ENCODE measurements at regions not wholly inside any gene's neighbourhood (a gene's known extent, or its start where the extent isn't known, plus 50 kb on each side); places are given as distances from the start of the nearest gene placed in this dataset.

DNA sequence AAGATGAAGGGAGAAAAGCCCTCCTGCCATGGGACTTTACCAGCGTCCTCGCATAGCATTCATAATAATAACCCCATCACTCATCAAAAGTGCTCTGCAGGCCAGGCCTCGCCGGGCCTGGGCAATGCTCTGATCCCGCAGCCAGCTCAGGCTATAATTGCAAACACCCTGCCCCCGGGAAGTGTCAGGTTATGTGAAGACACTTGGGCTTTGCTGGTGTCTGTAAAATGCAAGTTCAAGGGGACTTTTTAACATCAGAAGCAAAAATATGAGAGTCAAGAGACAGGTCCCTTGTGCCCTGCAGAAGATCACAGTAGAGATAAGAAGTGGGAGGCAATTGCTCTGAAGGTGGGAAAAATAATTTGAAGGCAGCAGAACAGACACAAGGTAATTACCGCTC lies 381.0 kb downstream of the MAFB start:
- TF ChIP-seq ZNF23 (tag by site-specific recombination; IDR thresholded peaks at IDR 0.05; ENCODE audit: borderline replicate concordance) = no peak
- TF ChIP-seq YY1 (tag by site-specific recombination; IDR thresholded peaks at IDR 0.05) = no peak
- TF ChIP-seq TCF7L2 (IDR thresholded peaks at IDR 0.05; ENCODE audit: borderline replicate concordance, low read depth, low read length) = no peak
- TF ChIP-seq, protein P1, sequence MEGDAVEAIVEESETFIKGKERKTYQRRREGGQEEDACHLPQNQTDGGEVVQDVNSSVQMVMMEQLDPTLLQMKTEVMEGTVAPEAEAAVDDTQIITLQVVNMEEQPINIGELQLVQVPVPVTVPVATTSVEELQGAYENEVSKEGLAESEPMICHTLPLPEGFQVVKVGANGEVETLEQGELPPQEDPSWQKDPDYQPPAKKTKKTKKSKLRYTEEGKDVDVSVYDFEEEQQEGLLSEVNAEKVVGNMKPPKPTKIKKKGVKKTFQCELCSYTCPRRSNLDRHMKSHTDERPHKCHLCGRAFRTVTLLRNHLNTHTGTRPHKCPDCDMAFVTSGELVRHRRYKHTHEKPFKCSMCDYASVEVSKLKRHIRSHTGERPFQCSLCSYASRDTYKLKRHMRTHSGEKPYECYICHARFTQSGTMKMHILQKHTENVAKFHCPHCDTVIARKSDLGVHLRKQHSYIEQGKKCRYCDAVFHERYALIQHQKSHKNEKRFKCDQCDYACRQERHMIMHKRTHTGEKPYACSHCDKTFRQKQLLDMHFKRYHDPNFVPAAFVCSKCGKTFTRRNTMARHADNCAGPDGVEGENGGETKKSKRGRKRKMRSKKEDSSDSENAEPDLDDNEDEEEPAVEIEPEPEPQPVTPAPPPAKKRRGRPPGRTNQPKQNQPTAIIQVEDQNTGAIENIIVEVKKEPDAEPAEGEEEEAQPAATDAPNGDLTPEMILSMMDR (tag by site-specific recombination; IDR thresholded peaks at IDR 0.05) = no peak
- TF ChIP-seq, protein P2, sequence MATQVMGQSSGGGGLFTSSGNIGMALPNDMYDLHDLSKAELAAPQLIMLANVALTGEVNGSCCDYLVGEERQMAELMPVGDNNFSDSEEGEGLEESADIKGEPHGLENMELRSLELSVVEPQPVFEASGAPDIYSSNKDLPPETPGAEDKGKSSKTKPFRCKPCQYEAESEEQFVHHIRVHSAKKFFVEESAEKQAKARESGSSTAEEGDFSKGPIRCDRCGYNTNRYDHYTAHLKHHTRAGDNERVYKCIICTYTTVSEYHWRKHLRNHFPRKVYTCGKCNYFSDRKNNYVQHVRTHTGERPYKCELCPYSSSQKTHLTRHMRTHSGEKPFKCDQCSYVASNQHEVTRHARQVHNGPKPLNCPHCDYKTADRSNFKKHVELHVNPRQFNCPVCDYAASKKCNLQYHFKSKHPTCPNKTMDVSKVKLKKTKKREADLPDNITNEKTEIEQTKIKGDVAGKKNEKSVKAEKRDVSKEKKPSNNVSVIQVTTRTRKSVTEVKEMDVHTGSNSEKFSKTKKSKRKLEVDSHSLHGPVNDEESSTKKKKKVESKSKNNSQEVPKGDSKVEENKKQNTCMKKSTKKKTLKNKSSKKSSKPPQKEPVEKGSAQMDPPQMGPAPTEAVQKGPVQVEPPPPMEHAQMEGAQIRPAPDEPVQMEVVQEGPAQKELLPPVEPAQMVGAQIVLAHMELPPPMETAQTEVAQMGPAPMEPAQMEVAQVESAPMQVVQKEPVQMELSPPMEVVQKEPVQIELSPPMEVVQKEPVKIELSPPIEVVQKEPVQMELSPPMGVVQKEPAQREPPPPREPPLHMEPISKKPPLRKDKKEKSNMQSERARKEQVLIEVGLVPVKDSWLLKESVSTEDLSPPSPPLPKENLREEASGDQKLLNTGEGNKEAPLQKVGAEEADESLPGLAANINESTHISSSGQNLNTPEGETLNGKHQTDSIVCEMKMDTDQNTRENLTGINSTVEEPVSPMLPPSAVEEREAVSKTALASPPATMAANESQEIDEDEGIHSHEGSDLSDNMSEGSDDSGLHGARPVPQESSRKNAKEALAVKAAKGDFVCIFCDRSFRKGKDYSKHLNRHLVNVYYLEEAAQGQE (tag by site-specific recombination; IDR thresholded peaks at IDR 0.05) = no peak
- TF ChIP-seq, protein P3, sequence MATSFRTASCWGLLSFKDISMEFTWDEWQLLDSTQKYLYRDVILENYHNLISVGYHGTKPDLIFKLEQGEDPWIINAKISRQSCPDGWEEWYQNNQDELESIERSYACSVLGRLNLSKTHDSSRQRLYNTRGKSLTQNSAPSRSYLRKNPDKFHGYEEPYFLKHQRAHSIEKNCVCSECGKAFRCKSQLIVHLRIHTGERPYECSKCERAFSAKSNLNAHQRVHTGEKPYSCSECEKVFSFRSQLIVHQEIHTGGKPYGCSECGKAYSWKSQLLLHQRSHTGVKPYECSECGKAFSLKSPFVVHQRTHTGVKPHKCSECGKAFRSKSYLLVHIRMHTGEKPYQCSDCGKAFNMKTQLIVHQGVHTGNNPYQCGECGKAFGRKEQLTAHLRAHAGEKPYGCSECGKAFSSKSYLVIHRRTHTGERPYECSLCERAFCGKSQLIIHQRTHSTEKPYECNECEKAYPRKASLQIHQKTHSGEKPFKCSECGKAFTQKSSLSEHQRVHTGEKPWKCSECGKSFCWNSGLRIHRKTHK (tag by site-specific recombination; IDR thresholded peaks at IDR 0.05) = no peak
- TF ChIP-seq ZNF776 (tag by site-specific recombination; IDR thresholded peaks at IDR 0.05; ENCODE audit: borderline replicate concordance) = no peak
- TF ChIP-seq SP7 (tag by site-specific recombination; IDR thresholded peaks at IDR 0.05) = no peak
- no peak for TF ChIP-seq ZNF791 (tag by site-specific recombination; IDR thresholded peaks at IDR 0.05)
- no peak for TF ChIP-seq ZBTB1 (tag by site-specific recombination; IDR thresholded peaks at IDR 0.05)
- no peak for TF ChIP-seq ZNF302 (tag by site-specific recombination; IDR thresholded peaks at IDR 0.05; ENCODE audit: low read depth)
- TF ChIP-seq ZNF132 (tag by site-specific recombination; IDR thresholded peaks at IDR 0.05; ENCODE audit: borderline replicate concordance) = no peak
- TF ChIP-seq, protein P4, sequence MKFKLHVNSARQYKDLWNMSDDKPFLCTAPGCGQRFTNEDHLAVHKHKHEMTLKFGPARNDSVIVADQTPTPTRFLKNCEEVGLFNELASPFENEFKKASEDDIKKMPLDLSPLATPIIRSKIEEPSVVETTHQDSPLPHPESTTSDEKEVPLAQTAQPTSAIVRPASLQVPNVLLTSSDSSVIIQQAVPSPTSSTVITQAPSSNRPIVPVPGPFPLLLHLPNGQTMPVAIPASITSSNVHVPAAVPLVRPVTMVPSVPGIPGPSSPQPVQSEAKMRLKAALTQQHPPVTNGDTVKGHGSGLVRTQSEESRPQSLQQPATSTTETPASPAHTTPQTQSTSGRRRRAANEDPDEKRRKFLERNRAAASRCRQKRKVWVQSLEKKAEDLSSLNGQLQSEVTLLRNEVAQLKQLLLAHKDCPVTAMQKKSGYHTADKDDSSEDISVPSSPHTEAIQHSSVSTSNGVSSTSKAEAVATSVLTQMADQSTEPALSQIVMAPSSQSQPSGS (tag by site-specific recombination; IDR thresholded peaks at IDR 0.05; ENCODE audit: low read depth) = no peak
- TF ChIP-seq, protein P5, sequence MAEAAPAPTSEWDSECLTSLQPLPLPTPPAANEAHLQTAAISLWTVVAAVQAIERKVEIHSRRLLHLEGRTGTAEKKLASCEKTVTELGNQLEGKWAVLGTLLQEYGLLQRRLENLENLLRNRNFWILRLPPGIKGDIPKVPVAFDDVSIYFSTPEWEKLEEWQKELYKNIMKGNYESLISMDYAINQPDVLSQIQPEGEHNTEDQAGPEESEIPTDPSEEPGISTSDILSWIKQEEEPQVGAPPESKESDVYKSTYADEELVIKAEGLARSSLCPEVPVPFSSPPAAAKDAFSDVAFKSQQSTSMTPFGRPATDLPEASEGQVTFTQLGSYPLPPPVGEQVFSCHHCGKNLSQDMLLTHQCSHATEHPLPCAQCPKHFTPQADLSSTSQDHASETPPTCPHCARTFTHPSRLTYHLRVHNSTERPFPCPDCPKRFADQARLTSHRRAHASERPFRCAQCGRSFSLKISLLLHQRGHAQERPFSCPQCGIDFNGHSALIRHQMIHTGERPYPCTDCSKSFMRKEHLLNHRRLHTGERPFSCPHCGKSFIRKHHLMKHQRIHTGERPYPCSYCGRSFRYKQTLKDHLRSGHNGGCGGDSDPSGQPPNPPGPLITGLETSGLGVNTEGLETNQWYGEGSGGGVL (tag by site-specific recombination; IDR thresholded peaks at IDR 0.05) = no peak

Data from HEK293 (cell line).